Neural progenitor cell (in vitro differentiated cells): ENCODE measurements at regions not wholly inside any gene's neighbourhood (a gene's known extent, or its start where the extent isn't known, plus 50 kb on each side); places are given as distances from the start of the nearest gene placed in this dataset.

ENCODE experiments used
- DNase-seq: peaks from one replicate; pipeline ENCODE4 v3.0.0-alpha.2; 2016; ENCODE audit warnings: low spot score
- H2AFZ ChIP-seq: fragments of 200-600 bp; sonication (generic); replicated peaks from 2 replicates; pipeline ENCODE4 v1.6.1; 2016; ENCODE audit warnings: antibody characterized with exemption
- H3F3A ChIP-seq: fragments of 200-600 bp; sonication (generic); 2 replicates; pipeline ENCODE4 v1.6.1; 2016; ENCODE audit warnings: antibody characterized with exemption, low read depth
- H3K27ac ChIP-seq: fragments of 200-600 bp; sonication (generic); 2 replicates; pipeline ENCODE4 v1.5.1; 2016; ENCODE audit warnings: mild to moderate bottlenecking
- H3K27me3 ChIP-seq: fragments of 200-600 bp; sonication (generic); 2 replicates; pipeline ENCODE4 v1.6.1; 2016; ENCODE audit warnings: mild to moderate bottlenecking, moderate library complexity
- H3K36me3 ChIP-seq: fragments of 200-600 bp; sonication (generic); 2 replicates; pipeline ENCODE4 v1.5.1; 2016
- H3K4me1 ChIP-seq: fragments of 200-600 bp; sonication (generic); 2 replicates; pipeline ENCODE4 v1.6.1; 2016; ENCODE audit warnings: mixed run types
- H3K4me2 ChIP-seq: fragments of 200-600 bp; sonication (generic); 2 replicates; pipeline ENCODE4 v1.6.1; 2016
- H3K4me3 ChIP-seq: fragments of 200-600 bp; sonication (generic); 2 replicates; pipeline ENCODE4 v1.5.1; 2016
- H3K79me2 ChIP-seq: fragments of 200-600 bp; sonication (generic); 2 replicates; pipeline ENCODE4 v1.6.1; 2016; ENCODE audit warnings: low read depth
- H3K9ac ChIP-seq: fragments of 200-600 bp; sonication (generic); 2 replicates; pipeline ENCODE4 v1.6.1; 2016
- H3K9me3 ChIP-seq: fragments of 200-600 bp; sonication (generic); 2 replicates; pipeline ENCODE4 v1.5.1; 2016; ENCODE audit warnings: low read depth
- H4K20me1 ChIP-seq: fragments of 200-600 bp; sonication (generic); 2 replicates; pipeline ENCODE4 v1.6.1; 2016; ENCODE audit warnings: low read depth
- H3K27ac Mint-ChIP-seq: 3 replicates; pipeline ENCODE4 v1.8.0; 2021; ENCODE audit warnings: mixed read lengths
- H3K27me3 Mint-ChIP-seq: 2 replicates; pipeline ENCODE4 v1.8.0; 2022; ENCODE audit warnings: low read depth, mild to moderate bottlenecking, inconsistent platforms, moderate library complexity, mixed read lengths; ENCODE audit not compliant: insufficient read depth
- H3K36me3 Mint-ChIP-seq: 3 replicates; pipeline ENCODE4 v1.8.0; 2021; ENCODE audit warnings: mixed read lengths
- H3K4me1 Mint-ChIP-seq: 3 replicates; pipeline ENCODE4 v1.8.0; 2021; ENCODE audit warnings: mixed read lengths
- H3K4me3 Mint-ChIP-seq: 3 replicates; pipeline ENCODE4 v1.8.0; 2021; ENCODE audit warnings: mild to moderate bottlenecking, moderate library complexity, mixed read lengths
- H3K9me3 Mint-ChIP-seq: 3 replicates; pipeline ENCODE4 v1.8.0; 2020; ENCODE audit warnings: mixed read lengths
- CTCF ChIP-seq: fragments of 200-600 bp; sonication (generic); IDR thresholded peaks from 2 replicates; pipeline ENCODE4 v1.5.1; 2017; ENCODE audit warnings: antibody characterized with exemption, mild to moderate bottlenecking
- EZH2 ChIP-seq: fragments of 200-600 bp; sonication (generic); IDR thresholded peaks from 2 replicates; pipeline ENCODE4 v1.6.1; 2017; ENCODE audit warnings: antibody characterized with exemption, mild to moderate bottlenecking, moderate library complexity
- EZH2phosphoT487 ChIP-seq: fragments of 200-600 bp; sonication (generic); IDR thresholded peaks from 2 replicates; pipeline ENCODE4 v1.6.1; 2017; ENCODE audit warnings: antibody characterized with exemption

DNA sequence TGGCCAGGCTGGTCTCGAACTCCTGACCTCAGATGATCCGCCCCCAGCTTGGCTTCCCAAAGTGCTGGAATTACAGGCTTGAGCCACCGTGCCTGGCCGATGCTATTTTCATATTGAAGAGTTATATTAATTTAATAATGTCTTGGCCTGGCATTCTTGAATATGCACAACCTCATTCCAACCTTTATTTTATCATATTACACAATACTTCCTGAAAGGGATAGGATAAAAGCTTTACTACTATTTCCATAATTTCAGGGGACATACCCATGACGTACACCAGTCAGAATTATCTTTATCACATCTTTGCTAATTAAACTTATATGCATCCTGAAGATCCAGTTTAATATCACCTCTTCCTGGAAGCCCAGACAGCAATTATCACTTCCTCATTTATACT, 205.3 kb downstream of the ZIC4 start:
- Histone ChIP-seq H3K9me3 (no peaks in the 10 kb centered on the region), H3K4me2 (no peak overlapping the region), H3K27me3 (no peaks in the 10 kb centered on the region), H3K4me1 (no peaks in the 10 kb centered on the region), H2AFZ (no peak overlapping the region), H3K79me2 (no peaks in the 10 kb centered on the region), H3K9ac (no peak overlapping the region), H3K36me3 (no peaks in the 10 kb centered on the region), H3K4me3 (no peak overlapping the region), H4K20me1 (no peaks in the 10 kb centered on the region), H3K27ac (no peak overlapping the region), H3F3A (no peaks in the 10 kb centered on the region)
- TF ChIP-seq EZH2phosphoT487 = no peak
- no peak for TF ChIP-seq EZH2
- TF ChIP-seq CTCF = no peak
- Mint-ChIP-seq H3K27ac (no peak overlapping the region), H3K36me3 (peaks cover 2% of the 10 kb centered on the region), H3K27me3 (no peaks in the 10 kb centered on the region), H3K9me3 (peaks cover 2% of the 10 kb centered on the region), H3K4me1 (peaks cover 22% of the 10 kb centered on the region), H3K4me3 (no peak overlapping the region)
- DNase-seq = no peak

- H3K4me1 ChIP-seq = no peaks in the 10 kb centered on the region
- DNase-seq = no peak
- no peaks in the 10 kb centered on the region for H3K9me3 ChIP-seq
- TF ChIP-seq EZH2phosphoT487 (no peak), CTCF (no peak), EZH2 (no peak)
- no peaks in the 10 kb centered on the region for H4K20me1 ChIP-seq
- H3K4me3 ChIP-seq = no peak overlapping the region
- H2AFZ ChIP-seq = no peak overlapping the region
- H3F3A ChIP-seq = no peaks in the 10 kb centered on the region
- H3K27me3 ChIP-seq = no peaks in the 10 kb centered on the region
- no peak overlapping the region for H3K9ac ChIP-seq
- no peak overlapping the region for H3K27ac ChIP-seq
- no peak overlapping the region for H3K4me2 ChIP-seq
- H3K79me2 ChIP-seq = no peaks in the 10 kb centered on the region
- Mint-ChIP-seq H3K36me3 (peaks cover 2% of the 10 kb centered on the region), H3K9me3 (peaks cover 1% of the 10 kb centered on the region), H3K27ac (no peak overlapping the region), H3K27me3 (no peaks in the 10 kb centered on the region), H3K4me1 (peaks cover 27% of the 10 kb centered on the region), H3K4me3 (no peak overlapping the region)
- no peaks in the 10 kb centered on the region for H3K36me3 ChIP-seq
Measured at GRCh38 chr3:147200545-147200944, 205.8 kb downstream of the ZIC4 start.

- no peak for DNase-seq
- peaks cover 20% of the 10 kb centered on the region for H3K4me1 Mint-ChIP-seq
- Histone ChIP-seq H4K20me1 (no peaks in the 10 kb centered on the region), H3K27me3 (no peaks in the 10 kb centered on the region), H3K36me3 (no peaks in the 10 kb centered on the region), H3F3A (no peaks in the 10 kb centered on the region), H3K79me2 (no peaks in the 10 kb centered on the region), H3K27ac (no peak overlapping the region), H3K9ac (no peak overlapping the region), H3K4me3 (no peak overlapping the region), H3K4me2 (no peak overlapping the region), H3K9me3 (no peaks in the 10 kb centered on the region), H2AFZ (no peak overlapping the region), H3K4me1 (no peaks in the 10 kb centered on the region)
- no peaks in the 10 kb centered on the region for H3K36me3 Mint-ChIP-seq
- H3K27ac Mint-ChIP-seq = no peak overlapping the region
- H3K4me3 Mint-ChIP-seq = no peak overlapping the region
- no peaks in the 10 kb centered on the region for H3K9me3 Mint-ChIP-seq
- TF ChIP-seq EZH2phosphoT487 (no peak), CTCF (no peak), EZH2 (no peak)
- H3K27me3 Mint-ChIP-seq = no peaks in the 10 kb centered on the region
Measured at GRCh38 chr3:147197739-147198138, 208.6 kb downstream of the ZIC4 start.

GRCh38 chr3:147195887-147196286, 210.5 kb downstream of the ZIC4 start:
- Histone ChIP-seq H3F3A (no peaks in the 10 kb centered on the region), H3K4me1 (no peaks in the 10 kb centered on the region), H3K9ac (no peak overlapping the region), H3K27me3 (no peaks in the 10 kb centered on the region), H3K9me3 (no peaks in the 10 kb centered on the region), H3K4me2 (no peak overlapping the region), H3K36me3 (no peaks in the 10 kb centered on the region), H3K79me2 (no peaks in the 10 kb centered on the region), H4K20me1 (no peaks in the 10 kb centered on the region), H3K27ac (no peak overlapping the region), H2AFZ (no peak overlapping the region), H3K4me3 (no peak overlapping the region)
- Mint-ChIP-seq H3K27me3 (no peaks in the 10 kb centered on the region), H3K4me3 (no peak overlapping the region), H3K4me1 (peaks cover 20% of the 10 kb centered on the region), H3K36me3 (peaks cover 6% of the 10 kb centered on the region), H3K9me3 (peaks cover 10% of the 10 kb centered on the region), H3K27ac (no peak overlapping the region)
- no peak for TF ChIP-seq CTCF
- no peak for TF ChIP-seq EZH2phosphoT487
- no peak for TF ChIP-seq EZH2
- DNase-seq = no peak
